Coronary artery (tissue), 2 donors: ENCODE measurements at regions not wholly inside any gene's neighbourhood (a gene's known extent, or its start where the extent isn't known, plus 50 kb on each side); places are given as distances from the start of the nearest gene placed in this dataset.

ENCODE experiments used
- DNase-seq: peaks from one replicate; pipeline ENCODE4 v3.0.0-alpha.2; 2017; ENCODE audit warnings: low spot score
- H3K27ac ChIP-seq, 2 donors: fragments of 200-600 bp; sonication (generic); one replicate each; pipeline ENCODE4 v1.5.1; 2016 to 2019
- H3K4me3 ChIP-seq: fragments of 200-600 bp; sonication (generic); 2 replicates; pipeline ENCODE4 v1.5.1; 2016; ENCODE audit warnings: mild to moderate bottlenecking, moderate library complexity
- CTCF ChIP-seq: fragments of 200-600 bp; sonication (generic); IDR thresholded peaks from one replicate; pipeline ENCODE4 v1.5.1; 2019; ENCODE audit warnings: antibody characterized with exemption

GRCh38 chr14:26735811-26736210 lies 138.0 kb upstream of the NOVA1 start:
- DNase-seq, result no peak
- Histone ChIP-seq H3K4me3 (no peak overlapping the region), H3K27ac (no peak overlapping the region)
- TF ChIP-seq CTCF, result no peak

GRCh38 chr14:26738571-26738970 lies 140.7 kb upstream of the NOVA1 start:
- no peak for DNase-seq
- no peak overlapping the region for H3K4me3 ChIP-seq
- no peak for TF ChIP-seq CTCF
- H3K27ac ChIP-seq, result no peak overlapping the region

GRCh38 chr14:26741711-26742212 lies 143.9 kb upstream of the NOVA1 start:
- Histone ChIP-seq H3K27ac (no peak overlapping the region), H3K4me3 (no peak overlapping the region)
- no peak for DNase-seq
- no peak for TF ChIP-seq CTCF

GRCh38 chr14:26743284-26743683 lies 145.5 kb upstream of the NOVA1 start:
- Histone ChIP-seq H3K27ac (no peak overlapping the region), H3K4me3 (no peak overlapping the region)
- TF ChIP-seq CTCF, result no peak
- no peak for DNase-seq

GRCh38 chr14:26744903-26745302 lies 147.1 kb upstream of the NOVA1 start:
- no peak overlapping the region for H3K4me3 ChIP-seq
- TF ChIP-seq CTCF, result no peak
- H3K27ac ChIP-seq, result no peak overlapping the region
- DNase-seq, result no peak

GRCh38 chr14:26761532-26761931 lies 163.7 kb upstream of the NOVA1 start:
- H3K4me3 ChIP-seq, result no peak overlapping the region
- H3K27ac ChIP-seq, result no peak overlapping the region
- TF ChIP-seq CTCF, result no peak
- DNase-seq, result no peak

GRCh38 chr14:26765301-26765700 lies 167.5 kb upstream of the NOVA1 start:
- TF ChIP-seq CTCF, result no peak
- no peak overlapping the region for H3K27ac ChIP-seq
- no peak for DNase-seq
- H3K4me3 ChIP-seq, result no peak overlapping the region
